ENCODE measurements at regions not wholly inside any gene's neighbourhood (a gene's known extent, or its start where the extent isn't known, plus 50 kb on each side); places are given as distances from the start of the nearest gene placed in this dataset.
A peak's percentile ranks its signal among the peaks of the same experiment; 100 is the strongest.
"Not testable (repeated sequence)": the region's sequence is repeated elsewhere in the genome, so short reads cannot be mapped to it uniquely, and the experiment has no call there.

DNA sequence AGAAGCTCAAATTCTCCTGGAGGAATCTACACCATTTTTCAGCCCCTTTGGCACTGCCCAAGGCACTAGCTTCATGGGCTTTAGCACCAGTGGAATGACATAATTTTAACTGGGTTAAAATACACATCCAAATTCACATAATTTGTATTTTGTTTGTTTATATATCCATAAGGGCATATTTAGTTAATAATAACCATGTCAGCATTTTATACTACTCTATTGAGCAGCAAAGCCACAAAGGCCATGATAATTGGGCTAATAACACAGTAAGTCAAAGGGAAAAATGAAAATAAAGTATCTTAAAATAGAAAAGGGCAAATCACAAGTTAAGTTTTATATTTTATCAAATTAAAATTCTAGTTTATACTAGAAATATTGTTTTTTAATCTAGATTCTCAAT is 262.7 kb upstream of the TACR3 start:
- DNase-seq = no peak

DNA sequence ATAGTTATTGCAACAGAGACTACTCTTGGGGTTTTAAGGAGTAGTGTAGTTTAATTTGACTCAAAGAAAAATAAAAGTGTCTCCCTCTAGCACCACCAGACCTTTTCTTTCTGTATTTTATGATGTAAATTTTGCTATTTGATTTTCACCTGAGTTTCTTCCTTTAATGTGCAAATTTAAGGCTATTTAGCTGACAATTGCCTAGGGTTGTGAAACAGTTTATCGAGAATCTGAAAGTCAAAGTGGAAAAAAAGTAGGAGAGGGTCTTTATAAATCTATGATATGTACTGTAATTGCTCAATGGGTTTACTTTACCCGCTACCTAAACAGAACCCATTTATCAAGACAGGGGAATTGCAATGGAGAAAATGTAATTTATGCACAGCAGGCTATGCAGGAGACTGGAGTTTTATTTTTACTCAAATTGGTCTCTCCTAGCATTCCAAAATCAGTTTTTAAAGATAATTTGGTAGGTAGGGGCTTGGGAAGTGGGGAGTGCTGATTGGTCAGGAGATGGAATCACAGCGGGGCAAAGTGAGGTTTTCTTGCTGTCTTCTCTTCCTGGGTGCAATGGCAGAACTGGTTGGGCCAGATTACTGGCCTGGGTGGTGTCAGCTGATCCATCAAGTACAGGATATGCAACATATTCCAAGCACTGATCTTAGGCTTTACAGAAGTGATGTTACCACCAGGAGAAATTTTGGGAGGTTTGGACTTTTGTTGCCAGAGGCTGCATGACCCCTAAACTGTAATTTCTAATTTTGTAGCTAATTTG is 228.6 kb upstream of the TACR3 start:
- no peak for DNase-seq

DNA sequence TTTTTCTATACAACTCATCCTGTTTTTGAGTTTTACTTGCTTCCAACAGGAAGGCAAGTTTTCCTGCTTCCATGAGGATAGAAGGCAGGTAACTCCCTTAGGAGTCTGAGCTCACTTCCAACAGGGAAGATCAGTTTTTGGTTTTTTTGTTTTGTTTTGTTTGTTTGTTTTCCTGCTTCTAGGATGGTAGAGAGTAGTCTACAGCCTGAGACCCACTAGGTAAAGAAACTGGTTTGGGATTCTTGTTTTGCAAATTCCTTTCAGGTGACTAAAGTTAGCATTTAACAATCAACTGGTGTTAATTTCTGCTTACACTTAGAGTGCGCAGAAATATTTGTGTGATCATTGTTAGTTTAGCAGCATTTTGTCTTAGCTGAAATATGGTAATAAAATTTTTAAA is 227.8 kb upstream of the TACR3 start:
- DNase-seq = no peak

DNA sequence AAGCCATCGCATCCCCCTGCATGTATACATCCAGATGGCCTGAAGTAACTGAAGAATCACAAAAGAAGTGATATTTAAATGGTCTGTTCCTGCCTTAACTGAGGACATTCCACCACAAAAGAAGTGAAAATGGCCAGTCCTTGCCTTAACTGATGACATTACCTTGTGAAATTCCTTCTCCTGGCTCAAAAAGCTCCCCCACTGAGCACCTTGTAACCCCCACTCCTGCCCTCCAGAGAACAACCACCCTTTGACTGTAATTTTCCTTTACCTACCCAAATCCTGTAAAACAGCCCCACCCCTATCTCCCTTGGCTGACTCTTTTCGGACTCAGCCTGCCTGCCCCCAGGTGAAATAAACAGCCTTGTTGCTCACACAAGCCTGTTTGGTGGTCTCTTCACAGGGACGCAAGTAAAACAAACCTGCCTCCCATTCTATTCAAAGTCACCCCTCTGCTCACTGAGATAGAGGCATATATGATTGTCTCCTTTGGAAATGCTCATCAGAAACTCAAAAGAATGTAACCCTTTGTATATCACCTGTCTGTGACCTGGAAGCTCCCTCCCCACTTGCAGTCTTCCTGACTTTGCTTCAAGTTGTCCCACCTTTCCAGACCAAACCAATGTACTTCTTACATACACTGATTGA is 227.0 kb upstream of the TACR3 start:
- DNase-seq = not testable (repeated sequence)

DNA sequence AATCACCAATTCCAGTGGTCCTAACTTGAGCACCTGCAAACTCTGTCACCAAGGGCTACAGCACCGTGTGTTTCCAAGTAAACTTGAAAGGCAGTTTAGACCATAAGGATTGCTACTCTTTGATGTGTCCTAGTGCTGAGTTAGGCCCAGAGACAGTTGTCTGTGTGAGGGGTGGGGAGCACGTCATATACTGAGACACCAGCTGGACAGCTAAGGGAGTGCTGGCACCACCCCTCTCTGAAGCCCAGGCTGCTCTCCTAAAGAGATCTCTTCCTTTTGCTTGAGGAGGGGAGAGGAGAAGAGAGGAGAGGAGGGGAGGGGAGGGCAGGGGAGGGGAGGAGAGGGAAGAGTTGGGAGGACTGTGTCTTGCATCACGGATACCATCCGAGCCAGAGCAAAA is 218.7 kb upstream of the TACR3 start:
- no peak for DNase-seq

DNA sequence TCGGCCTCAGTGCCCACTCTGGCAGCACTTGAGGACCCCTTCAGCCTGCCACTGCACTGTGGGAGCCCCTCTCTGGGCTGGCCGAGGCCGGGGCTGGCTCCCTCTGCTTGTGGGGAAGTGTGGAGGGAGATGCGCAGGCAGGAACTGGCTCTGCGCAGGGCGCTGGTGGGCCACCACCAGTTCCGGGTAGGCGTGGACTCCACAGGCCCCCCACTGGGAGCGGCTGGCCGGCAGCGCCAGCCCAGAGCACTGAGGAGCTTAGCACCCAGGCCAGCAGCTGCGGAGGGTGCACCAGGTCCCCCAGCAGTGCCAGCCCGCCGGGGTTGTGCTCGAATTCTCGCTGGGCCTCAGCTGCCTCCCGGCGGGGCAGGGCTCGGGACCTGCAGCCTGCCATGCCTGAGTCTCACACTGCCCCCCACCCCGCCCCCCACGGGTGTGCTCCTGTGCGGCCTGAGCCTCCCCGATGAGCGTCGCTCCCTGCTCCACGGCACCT is 216.9 kb upstream of the TACR3 start:
- DNase-seq = no peak

DNA sequence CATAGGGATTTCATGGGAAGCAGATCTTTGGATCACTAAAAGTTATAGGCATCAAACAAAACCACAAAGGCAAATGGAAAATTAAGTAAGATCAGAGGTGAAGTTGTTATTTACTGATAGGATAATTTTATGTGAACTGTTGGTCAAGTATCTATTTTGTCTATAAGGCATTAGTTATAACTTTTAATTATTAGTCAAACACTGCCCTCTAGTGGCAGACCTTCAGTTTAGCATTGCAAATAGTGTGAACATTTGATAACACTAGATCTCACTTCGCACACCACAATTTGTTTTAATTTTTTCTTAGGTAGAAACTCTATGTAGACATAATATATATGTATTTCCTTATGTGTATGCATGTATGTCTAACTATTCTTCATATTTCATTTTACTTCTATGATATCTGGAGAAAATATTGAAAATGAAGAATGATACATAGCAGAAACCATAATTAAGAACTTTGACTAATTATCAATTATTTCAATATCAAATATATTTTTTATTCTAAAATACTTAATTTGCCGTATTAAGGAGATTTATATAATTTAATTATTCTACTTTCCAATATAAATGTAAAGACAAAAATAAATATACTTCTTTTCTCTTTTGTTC is 214.5 kb upstream of the TACR3 start:
- peak; percentile 81 for DNase-seq

DNA sequence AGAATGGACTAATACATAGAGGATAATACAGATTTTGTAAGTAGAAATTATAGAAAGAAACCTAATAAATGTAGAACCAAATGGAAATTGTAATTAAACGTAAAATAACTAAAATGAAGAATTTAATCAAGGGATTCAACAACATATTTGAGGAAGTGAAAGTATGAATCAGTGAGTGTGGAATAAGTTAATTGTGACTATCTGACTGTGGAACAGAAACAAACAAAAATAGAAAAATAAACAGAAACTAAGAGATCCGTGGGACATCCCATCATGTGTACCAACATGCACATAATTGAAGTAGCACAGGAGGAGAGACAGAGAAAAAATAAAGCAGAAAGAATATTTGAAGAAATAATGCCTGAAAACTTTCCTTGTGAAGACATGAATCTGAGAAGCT is 208.6 kb upstream of the TACR3 start:
- DNase-seq = no peak

DNA sequence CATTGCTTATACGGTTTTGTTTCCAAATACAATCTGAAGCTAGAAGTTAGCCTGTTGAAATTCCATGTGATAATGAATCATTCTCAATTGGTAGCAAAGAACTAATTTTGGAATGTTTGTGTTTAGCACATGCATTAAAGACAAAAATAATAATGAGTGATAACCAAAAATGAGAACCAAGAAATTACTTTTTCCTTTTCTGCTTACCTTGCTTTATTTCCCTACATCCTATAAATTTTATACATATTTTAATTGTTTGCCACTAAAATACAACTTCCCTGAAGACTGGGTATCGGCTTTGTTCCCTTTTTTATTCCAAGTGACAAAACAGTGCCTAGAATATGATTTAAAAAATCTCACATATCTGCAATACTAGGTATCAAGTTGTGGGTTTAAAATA is 203.8 kb upstream of the TACR3 start:
- no peak for DNase-seq

DNA sequence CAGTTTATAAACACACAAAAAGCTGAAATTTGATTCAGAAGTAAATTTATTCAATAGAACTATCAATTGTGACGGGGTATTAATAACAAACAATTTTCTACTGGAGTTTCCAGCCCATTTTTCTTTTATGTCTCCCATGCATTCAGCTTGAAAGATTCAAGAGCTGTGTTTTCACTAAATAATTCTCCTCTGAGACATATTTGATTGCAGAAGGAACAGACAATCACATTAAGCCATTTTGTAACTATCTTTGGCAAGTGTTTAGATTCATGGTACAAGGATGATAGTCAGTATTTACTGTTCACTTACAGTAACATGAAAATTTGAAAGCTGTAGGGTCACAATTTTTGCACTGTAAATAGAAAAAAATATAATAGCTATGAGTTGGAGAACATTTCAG is 198.4 kb upstream of the TACR3 start:
- DNase-seq = no peak

DNA sequence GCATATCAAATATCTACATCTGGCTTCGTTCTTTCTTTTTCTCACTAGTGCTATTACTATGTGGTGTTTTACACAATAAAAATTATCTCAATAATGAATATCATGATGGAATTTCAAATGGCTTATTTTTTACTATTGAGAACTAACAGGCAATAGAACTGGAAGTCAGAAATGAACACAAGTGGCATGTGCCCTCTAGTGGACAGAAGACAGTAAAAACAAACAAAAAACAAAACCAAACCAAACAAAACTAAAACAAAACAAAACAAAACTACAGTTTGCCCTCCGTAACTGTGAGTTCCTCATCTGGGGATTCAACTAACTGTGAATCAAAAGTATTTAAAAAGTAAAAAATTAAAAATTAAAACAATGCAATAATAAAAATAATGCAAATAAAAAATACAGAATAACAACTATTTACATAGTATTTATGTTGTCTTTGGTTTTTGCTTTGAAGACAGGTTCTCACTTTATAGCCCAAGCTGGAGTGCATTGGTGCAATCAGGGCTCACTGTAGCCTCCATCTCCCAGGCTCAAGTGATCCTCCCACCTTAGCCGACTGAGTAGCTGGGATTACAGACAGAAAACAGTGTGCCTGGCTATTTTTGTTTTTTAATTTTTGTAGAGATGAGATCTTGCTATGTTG is 195.6 kb upstream of the TACR3 start:
- peak; percentile 43 for DNase-seq

DNA sequence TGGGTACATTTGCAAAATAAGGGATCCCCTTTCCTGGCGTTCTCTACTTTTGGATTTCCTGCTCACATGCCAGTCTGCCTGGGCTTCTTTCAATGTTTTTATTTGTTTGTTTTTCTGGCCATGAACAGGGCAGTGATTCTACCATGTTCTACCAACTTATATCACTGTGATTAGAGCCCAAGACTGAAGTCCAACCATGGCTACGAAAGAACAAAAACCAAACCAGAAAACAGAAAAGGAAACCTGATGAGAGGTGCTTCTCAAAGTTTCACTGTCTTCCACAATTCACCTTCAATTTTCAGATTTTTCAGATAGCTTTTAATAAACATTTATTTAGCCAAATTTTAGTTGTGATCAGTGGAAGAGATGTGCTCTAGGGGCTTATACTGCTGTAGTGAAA is 187.6 kb upstream of the TACR3 start:
- DNase-seq = no peak

DNA sequence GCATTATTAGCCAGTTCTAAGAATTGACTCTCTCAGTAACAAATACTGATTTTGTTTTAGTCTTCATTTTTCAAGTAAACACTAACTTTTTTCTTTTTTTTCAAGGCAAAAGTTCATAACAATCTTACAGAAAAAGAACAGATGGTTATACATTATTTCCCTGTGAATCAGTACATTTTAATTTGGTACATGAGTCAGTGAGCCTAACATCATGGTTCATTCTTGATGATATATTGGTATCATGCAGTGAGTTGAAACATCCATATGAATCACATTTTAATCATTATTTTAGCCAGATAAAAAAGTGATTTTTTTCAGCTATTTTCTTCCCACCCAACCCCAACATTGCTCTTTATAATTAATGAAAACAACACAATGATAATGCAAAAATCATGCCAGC is 184.3 kb upstream of the TACR3 start:
- DNase-seq = no peak

DNA sequence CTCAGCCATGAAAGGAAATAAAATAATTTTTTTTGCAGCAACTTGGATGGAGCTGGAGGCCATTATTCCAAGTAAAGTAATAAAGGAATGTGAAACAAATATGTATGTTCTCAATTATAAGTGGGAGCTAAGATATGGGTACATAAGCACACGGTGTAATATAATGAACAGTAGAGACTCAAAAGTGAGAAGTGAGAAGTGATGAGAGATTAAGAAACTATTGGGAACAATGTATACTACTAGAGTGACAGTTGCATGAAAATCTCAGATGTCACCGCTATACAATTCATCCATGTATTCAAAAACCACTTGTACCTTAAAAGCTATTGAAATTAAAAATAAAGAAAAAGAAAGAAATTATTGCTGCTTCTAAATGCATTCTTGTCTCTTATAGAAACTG is 182.9 kb upstream of the TACR3 start:
- no peak for DNase-seq

DNA sequence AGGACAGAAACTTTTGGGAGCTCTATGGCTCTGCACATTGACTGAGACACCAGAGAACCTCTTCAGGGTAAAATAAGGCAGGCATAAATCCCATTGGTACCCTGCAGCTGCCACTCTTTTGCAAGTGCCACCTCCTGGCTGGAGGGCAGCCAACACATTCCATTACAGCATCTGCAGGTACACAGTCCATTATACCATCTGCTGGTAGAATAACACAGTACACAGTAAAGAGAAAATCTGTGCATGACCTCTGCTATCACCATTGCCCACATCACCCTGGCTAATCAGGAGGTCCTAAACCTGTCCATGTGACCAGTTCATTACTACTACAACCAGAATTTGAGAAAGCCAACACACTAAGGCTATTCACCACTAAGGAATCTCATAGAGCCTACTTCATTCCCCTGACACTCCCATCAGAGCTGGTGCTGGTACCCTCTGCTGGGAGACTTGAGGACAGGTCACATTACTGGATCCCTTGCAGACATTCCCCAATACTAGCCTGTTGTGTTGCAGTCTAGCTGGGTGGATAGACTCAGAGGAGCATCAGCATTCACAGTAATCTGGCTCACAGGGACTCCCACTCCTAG is 176.2 kb upstream of the TACR3 start:
- no peak for DNase-seq

DNA sequence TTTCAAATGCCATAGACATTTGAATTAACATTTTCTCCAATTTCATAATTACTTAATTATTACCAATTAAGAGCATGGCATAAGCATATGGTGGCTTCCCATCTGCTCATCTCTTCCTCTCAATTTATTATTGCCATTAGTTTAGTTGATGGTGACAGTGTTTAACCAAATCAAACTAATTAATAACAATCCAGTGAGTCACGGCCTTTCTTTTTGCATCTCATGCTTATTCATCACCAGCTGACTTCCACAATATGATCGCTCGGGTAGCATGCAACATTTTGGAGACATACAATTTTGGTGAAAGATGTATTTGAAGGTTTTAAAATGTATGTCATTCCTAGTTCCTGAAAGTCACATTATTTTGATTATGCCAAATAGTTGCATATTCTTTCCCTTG is 172.8 kb upstream of the TACR3 start:
- DNase-seq = no peak

DNA sequence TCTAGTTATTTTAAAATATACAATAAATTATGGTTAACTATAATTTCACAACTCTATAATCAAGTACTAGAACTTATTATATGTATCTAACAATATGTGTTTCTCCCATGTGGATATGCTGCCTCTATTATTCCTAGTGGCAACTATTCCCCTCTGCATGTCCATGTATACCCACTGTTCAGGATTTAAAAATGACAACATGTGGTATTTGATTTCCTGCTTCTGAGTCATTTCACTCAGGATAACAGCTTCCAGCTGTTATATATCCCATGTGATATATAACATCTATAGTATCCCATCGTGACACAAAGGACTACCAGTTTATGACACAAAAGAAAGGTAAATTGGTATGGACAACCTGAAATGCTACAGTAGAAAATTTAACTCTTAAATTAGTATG is 167.4 kb upstream of the TACR3 start:
- no peak for DNase-seq

DNA sequence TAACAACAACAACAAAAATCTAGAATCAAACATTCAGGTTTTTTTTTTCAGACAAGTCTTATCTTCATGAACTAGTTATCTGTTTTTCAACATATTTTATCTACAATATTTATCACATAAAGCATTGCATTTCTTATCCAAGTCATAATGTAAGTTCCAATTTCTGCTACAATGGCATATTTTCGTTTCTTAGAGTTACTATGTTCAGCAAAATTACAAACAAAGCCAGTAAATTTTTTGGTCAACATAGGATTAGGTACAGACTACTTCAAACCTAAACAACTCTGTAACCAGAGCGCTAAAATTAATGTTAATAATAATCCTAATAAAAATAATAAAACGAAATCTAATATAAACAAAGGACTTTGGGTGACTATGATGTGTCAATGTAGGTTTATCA is 165.4 kb upstream of the TACR3 start:
- no peak for DNase-seq

DNA sequence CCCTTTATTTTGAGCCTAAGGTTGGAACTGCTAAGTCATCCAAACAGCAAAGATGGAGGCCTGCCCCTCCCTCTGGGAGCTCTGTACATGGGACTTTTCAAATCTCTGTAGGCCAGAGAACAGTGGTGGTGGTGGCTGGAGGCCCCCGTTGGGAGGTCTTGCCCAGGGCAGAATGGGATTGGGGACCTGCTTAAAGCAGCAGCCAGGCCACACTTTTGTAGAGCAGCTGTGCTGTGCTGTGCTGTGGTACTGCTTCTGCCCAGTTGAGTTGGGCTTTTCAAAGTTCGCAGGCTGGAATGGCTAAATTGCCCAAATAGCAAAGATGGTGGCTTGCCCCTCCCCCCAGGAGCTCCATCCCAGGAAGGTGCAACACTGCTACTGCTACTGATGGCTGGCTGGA is 147.5 kb upstream of the TACR3 start:
- DNase-seq = no peak

DNA sequence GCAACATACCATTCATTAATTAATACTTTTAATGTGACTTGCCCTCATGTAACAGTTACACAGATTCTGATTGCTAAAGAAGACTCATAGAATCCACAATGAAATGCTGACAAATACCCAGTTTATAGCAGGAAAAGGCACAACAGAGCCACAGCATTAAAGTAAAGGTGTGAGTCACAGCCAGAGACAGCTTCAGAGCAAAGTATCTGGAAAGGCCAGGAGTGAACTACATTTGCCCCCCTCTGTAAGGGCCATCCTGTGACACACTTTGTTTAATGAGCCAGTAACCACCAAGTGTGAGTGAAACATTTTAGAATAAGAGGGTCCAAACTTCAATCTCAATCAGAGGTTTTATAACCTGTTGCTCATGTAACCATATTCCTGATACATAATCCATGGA is 133.8 kb upstream of the TACR3 start:
- no peak for DNase-seq

DNA sequence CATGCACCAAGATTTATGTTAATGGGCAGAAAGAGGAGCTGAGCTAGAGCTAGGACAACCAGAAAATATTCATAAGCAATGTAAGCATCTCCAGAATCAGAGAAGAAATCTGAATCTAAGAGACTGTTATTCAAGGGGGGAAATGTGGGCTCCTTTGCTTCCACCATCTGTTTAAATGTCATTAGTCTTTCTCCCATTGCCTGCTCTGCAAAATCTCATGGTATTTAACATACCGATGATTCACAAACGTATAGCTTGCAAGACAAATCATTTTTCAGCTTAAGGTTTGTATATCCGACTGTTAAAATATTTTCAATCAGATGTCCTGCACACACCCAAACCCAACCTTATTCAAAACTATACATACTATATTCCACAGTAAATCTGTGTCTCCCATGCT is 133.4 kb upstream of the TACR3 start:
- DNase-seq = no peak

DNA sequence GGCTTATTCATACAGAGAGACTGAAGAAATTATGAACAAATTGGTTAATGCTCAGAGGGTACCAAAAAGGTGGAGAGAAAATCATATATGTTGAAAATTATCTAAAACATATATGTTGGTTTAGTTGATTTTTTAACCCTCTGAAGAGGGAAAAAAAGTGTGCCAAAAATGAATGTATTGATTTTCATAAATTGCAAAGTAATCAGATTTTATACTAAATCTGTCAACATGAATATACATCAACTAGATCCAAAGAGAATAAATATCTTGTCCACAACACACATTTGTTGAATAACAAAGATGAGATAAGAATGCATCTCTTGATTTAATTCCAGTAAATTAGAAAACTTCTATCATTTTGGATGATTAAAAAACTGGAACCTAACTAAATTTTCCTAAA is 125.3 kb upstream of the TACR3 start:
- DNase-seq = no peak

DNA sequence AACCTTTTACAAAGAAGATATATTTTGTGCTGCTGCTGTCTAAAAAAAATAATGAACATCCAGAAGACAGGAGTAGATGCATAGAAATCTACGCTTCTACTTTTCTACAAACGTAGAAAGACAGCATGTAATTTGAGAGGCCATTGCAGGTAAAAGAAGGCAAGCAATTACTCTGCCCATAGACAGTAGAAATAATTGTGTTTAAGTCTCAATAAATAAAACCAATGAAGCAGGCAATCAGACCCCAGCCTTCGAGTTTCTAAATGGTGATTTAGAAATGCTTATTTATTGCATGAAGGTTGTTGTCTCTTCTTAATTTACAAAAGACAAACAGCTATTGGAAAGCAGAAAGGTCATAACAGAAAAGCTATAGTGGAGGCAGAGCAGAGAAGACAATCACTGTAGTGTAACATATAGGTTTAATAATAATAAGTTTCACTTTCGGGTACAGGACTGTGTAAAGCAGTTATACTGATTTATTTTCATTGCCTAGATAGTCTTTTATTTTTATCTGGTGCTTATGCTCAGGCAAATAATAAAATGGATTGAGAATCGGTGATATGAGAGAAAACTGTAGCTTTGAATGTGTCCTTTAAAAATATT is 123.0 kb upstream of the TACR3 start:
- DNase-seq = no peak
